ENCODE measurements at regions not wholly inside any gene's neighbourhood (a gene's known extent, or its start where the extent isn't known, plus 50 kb on each side); places are given as distances from the start of the nearest gene placed in this dataset.

DNA sequence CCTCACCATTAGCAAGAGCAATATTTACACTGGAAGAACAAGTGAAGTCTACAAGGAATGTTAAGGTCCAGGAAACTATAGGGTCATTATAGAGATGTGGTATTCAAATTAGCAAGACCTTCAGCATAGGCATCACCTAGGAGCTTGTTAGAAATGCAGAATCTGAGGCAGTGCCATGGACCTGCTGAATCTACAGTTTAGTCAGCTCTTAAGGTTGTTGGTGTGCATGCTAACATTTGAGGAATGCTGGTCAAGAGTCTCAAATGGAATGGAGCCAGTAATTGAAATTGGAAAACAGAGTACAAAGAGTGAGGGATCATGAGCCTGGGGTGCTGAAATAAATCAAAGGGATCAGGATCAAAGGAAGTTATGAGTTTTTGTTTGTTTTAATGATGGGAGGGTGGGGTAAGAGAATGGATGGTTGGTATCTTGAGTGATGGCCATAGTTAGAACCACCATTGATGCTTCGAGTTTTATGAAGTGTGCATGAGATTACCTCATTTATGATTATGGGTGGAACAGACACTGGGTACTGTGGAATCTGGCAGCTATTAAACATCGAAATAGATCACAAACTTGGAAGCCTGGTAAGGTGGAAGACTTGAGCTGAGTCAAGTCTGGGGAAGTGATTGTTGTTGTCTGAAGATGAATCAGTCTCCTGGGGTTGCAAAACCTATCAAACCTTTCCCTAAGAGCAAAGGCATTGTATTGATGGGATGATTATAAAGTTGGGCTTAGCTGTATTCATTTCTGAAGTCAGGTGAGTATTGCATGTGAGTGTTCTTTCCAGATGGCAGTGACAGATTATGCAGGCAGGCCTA lies 323.3 kb upstream of the E2F7 start:
- no peak for DNase-seq (ENCODE audit: low read depth)
- ChIA-PET POLR2A (no interaction called here), CTCF (no interaction called here)
- TF ChIP-seq, protein P1, sequence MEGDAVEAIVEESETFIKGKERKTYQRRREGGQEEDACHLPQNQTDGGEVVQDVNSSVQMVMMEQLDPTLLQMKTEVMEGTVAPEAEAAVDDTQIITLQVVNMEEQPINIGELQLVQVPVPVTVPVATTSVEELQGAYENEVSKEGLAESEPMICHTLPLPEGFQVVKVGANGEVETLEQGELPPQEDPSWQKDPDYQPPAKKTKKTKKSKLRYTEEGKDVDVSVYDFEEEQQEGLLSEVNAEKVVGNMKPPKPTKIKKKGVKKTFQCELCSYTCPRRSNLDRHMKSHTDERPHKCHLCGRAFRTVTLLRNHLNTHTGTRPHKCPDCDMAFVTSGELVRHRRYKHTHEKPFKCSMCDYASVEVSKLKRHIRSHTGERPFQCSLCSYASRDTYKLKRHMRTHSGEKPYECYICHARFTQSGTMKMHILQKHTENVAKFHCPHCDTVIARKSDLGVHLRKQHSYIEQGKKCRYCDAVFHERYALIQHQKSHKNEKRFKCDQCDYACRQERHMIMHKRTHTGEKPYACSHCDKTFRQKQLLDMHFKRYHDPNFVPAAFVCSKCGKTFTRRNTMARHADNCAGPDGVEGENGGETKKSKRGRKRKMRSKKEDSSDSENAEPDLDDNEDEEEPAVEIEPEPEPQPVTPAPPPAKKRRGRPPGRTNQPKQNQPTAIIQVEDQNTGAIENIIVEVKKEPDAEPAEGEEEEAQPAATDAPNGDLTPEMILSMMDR (IDR thresholded peaks at IDR 0.05; ENCODE audit: insufficient read depth, low read depth, low read length), result no peak
- Histone ChIP-seq H3K4me3 (ENCODE audit: low read depth, low read length) (no peak overlapping the region), H3K36me3 (ENCODE audit: control insufficient read depth, insufficient read depth, low read length) (no peaks in the 10 kb centered on the region), H3K27me3 (ENCODE audit: control insufficient read depth, insufficient read depth, low read length) (no peaks in the 10 kb centered on the region)

DNA sequence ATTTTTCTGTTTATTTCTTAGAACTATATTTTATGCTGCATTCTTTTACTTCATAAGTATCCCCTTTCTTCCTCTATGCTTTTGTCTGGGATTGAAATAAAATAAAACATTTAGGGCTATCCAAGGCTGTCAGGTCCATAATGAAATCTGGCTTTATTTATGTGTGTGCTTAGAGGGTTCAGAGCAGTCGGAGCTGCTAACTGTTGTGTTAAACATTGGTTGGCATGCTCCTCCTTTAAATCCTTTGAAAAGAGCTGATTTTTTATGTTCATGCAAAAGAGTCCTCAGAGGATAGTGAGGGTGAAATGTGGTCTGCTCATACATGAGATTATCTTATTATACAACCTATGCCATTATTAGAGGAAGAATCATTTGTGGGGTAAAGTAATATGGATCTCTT lies 322.3 kb upstream of the E2F7 start:
- CTCF ChIA-PET, result no interaction called here
- no peak for DNase-seq (ENCODE audit: low read depth)
- TF ChIP-seq, protein P1 (IDR thresholded peaks at IDR 0.05; ENCODE audit: insufficient read depth, low read depth, low read length), result no peak
- Histone ChIP-seq H3K36me3 (ENCODE audit: control insufficient read depth, insufficient read depth, low read length) (no peaks in the 10 kb centered on the region), H3K27me3 (ENCODE audit: control insufficient read depth, insufficient read depth, low read length) (no peaks in the 10 kb centered on the region), H3K4me3 (ENCODE audit: low read depth, low read length) (no peak overlapping the region)
- POLR2A ChIA-PET, result no interaction called here

DNA sequence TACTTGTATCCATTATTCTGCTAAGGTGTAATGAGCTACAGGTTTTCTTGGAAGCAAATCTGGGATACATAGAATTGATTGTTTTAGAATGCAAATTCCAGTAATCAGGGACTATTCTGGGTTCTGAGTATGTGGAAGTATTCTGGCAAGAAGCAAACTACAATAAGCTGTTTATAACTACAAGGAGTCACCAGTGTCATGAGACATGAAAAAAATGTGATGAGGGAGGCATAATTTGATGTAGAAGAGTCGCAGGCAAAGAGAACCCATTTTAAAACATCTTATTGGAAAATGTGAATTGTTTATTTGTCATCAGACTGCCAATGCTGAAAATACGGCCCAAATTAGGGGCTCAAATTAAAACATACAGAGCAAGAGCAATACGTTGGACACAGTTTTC lies 321.8 kb upstream of the E2F7 start:
- Histone ChIP-seq H3K4me3 (ENCODE audit: low read depth, low read length) (no peak overlapping the region), H3K27me3 (ENCODE audit: control insufficient read depth, insufficient read depth, low read length) (no peaks in the 10 kb centered on the region), H3K36me3 (ENCODE audit: control insufficient read depth, insufficient read depth, low read length) (no peaks in the 10 kb centered on the region)
- TF ChIP-seq, protein P1 (IDR thresholded peaks at IDR 0.05; ENCODE audit: insufficient read depth, low read depth, low read length), result no peak
- ChIA-PET CTCF (no interaction called here), POLR2A (no interaction called here)
- no peak for DNase-seq (ENCODE audit: low read depth)

DNA sequence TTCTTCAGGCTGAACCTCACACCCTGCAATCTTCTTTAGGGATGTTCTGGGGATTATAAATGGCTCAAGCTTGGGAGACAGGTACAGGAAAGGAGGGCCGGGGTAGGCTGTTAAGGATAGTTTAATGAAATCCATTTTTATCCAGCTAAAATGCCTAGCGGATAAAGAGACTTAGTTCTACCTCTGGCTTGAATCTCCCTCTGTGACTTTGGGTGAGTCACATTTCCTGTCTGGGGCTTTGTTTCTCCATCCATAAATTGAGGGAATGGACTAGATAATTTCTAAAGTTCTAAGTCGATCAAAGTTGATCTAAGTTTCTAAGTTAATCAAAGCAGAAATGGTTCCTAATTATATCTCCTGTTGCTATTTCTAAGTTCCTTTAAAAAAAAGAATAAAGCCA lies 319.6 kb upstream of the E2F7 start:
- TF ChIP-seq, protein P1 (IDR thresholded peaks at IDR 0.05; ENCODE audit: insufficient read depth, low read depth, low read length), result no peak
- Histone ChIP-seq H3K27me3 (ENCODE audit: control insufficient read depth, insufficient read depth, low read length) (no peaks in the 10 kb centered on the region), H3K36me3 (ENCODE audit: control insufficient read depth, insufficient read depth, low read length) (no peaks in the 10 kb centered on the region), H3K4me3 (ENCODE audit: low read depth, low read length) (no peak overlapping the region)
- POLR2A ChIA-PET, result no interaction called here
- CTCF ChIA-PET, result no interaction called here
- DNase-seq (ENCODE audit: low read depth), result no peak

DNA sequence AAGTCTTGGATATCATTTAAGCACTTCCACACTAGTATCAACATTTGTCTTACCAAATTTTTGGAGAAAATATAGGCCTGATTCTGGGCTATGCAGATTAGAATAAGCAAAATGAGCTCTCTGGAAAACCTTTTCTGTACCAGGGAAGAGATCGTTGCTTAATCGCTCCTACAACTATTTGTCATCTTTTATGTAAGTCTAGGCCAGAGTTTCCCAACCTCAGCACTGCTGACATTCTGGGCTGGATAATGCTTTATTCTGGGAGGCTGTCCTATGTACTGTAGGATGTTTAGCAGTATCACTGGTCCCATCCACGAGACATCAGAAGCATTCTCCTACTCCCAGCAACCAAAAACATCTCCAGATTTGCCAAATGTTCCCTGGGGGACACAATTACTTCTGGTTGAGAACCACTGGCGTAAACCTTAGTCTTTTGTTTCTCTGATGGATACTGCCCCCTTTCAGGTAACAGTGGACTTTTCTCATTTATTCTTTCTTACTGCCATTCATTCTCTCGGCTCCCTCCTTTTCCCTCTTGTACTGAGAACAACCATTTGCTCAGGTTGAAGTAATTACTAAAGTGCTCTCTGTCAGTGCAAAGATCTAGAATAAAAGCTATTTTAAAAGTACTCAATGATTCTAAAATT lies 316.9 kb upstream of the E2F7 start:
- CTCF ChIA-PET, result no interaction called here
- TF ChIP-seq, protein P1 (IDR thresholded peaks at IDR 0.05; ENCODE audit: insufficient read depth, low read depth, low read length), result no peak
- no peaks in the 10 kb centered on the region for H3K27me3 ChIP-seq (ENCODE audit: control insufficient read depth, insufficient read depth, low read length)
- POLR2A ChIA-PET, result no interaction called here
- DNase-seq (ENCODE audit: low read depth), result no peak
- no peak overlapping the region for H3K4me3 ChIP-seq (ENCODE audit: low read depth, low read length)
- H3K36me3 ChIP-seq (ENCODE audit: control insufficient read depth, insufficient read depth, low read length), result no peaks in the 10 kb centered on the region
